ENCODE measurements at regions not wholly inside any gene's neighbourhood (a gene's known extent, or its start where the extent isn't known, plus 50 kb on each side); places are given as distances from the start of the nearest gene placed in this dataset.

DNA sequence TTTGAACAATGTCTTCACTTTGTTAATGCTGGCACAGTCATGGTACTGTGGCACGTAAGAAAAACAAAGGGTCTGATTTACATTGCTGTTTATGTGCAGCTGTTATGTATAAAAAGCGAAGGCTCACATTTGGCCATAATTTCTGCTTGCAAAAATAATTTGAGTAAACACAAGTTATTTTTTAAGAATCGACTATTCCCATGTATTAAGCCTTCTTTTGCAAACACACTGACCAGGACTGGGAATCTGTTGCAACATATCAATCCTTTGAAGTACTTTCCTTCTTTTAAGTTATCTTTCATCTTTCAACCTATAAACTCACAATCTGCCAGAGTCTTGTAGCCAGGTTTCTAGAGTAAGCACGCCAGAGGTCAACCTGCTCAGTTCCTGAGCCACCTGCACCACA, 145.4 kb upstream of the BMP4 start:
- Histone ChIP-seq H4K20me1 (ENCODE audit: insufficient read depth) (no peaks in the 10 kb centered on the region), H3K9me2 (no peaks in the 10 kb centered on the region), H3K9ac (no peak overlapping the region), H3K9me3 (no peaks in the 10 kb centered on the region), H2AFZ (ENCODE audit: low read depth) (no peak overlapping the region), H3K27ac (ENCODE audit: low read depth in 2 of 2, low read length in 1 of 2) (no peak overlapping the region), H3K4me1 (ENCODE audit: control insufficient read depth in 1 of 2, insufficient read depth in 2 of 2, low read depth in 1 of 2, low read length in 1 of 2) (no peaks in the 10 kb centered on the region), H3K4me3 (ENCODE audit: low read depth in 2 of 2, low read length in 1 of 2) (no peak overlapping the region), H3K27me3 (ENCODE audit: insufficient read depth) (no peaks in the 10 kb centered on the region), H3K79me2 (ENCODE audit: insufficient read depth) (no peaks in the 10 kb centered on the region), H3K36me3 (replicated peaks in 1 of 2; ENCODE audit: control insufficient read depth in 1 of 2, insufficient read depth in 2 of 2, low read length in 1 of 2) (no peaks in the 10 kb centered on the region), H3K4me2 (no peak overlapping the region), H3F3A (replicated peaks; ENCODE audit: insufficient read depth) (no peaks in the 10 kb centered on the region)
- CTCF ChIA-PET, result no interaction called here
- TF ChIP-seq MEF2A (IDR thresholded peaks at IDR 0.05; ENCODE audit: borderline replicate concordance, low read depth) (no peak), TAF1 (IDR thresholded peaks at IDR 0.05; ENCODE audit: borderline replicate concordance, low read depth, low read length) (no peak), EP300 (IDR thresholded peaks at IDR 0.05; ENCODE audit: borderline replicate concordance in 1 of 2, low read depth in 1 of 2, low read length in 1 of 2) (no peak), ELF1 (IDR thresholded peaks at IDR 0.05) (no peak), RCOR1 (IDR thresholded peaks at IDR 0.05; ENCODE audit: low read length) (no peak), GABPA (IDR thresholded peaks at IDR 0.05; ENCODE audit: low read depth) (no peak), YY1 (IDR thresholded peaks at IDR 0.05; ENCODE audit: low read depth) (no peak), MXI1 (IDR thresholded peaks at IDR 0.05; ENCODE audit: low read depth, low read length) (no peak)
- TF ChIP-seq, protein P1, sequence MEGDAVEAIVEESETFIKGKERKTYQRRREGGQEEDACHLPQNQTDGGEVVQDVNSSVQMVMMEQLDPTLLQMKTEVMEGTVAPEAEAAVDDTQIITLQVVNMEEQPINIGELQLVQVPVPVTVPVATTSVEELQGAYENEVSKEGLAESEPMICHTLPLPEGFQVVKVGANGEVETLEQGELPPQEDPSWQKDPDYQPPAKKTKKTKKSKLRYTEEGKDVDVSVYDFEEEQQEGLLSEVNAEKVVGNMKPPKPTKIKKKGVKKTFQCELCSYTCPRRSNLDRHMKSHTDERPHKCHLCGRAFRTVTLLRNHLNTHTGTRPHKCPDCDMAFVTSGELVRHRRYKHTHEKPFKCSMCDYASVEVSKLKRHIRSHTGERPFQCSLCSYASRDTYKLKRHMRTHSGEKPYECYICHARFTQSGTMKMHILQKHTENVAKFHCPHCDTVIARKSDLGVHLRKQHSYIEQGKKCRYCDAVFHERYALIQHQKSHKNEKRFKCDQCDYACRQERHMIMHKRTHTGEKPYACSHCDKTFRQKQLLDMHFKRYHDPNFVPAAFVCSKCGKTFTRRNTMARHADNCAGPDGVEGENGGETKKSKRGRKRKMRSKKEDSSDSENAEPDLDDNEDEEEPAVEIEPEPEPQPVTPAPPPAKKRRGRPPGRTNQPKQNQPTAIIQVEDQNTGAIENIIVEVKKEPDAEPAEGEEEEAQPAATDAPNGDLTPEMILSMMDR (IDR thresholded peaks at IDR 0.05), result no peak
- TF ChIP-seq, protein P2, sequence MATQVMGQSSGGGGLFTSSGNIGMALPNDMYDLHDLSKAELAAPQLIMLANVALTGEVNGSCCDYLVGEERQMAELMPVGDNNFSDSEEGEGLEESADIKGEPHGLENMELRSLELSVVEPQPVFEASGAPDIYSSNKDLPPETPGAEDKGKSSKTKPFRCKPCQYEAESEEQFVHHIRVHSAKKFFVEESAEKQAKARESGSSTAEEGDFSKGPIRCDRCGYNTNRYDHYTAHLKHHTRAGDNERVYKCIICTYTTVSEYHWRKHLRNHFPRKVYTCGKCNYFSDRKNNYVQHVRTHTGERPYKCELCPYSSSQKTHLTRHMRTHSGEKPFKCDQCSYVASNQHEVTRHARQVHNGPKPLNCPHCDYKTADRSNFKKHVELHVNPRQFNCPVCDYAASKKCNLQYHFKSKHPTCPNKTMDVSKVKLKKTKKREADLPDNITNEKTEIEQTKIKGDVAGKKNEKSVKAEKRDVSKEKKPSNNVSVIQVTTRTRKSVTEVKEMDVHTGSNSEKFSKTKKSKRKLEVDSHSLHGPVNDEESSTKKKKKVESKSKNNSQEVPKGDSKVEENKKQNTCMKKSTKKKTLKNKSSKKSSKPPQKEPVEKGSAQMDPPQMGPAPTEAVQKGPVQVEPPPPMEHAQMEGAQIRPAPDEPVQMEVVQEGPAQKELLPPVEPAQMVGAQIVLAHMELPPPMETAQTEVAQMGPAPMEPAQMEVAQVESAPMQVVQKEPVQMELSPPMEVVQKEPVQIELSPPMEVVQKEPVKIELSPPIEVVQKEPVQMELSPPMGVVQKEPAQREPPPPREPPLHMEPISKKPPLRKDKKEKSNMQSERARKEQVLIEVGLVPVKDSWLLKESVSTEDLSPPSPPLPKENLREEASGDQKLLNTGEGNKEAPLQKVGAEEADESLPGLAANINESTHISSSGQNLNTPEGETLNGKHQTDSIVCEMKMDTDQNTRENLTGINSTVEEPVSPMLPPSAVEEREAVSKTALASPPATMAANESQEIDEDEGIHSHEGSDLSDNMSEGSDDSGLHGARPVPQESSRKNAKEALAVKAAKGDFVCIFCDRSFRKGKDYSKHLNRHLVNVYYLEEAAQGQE (IDR thresholded peaks at IDR 0.05; ENCODE audit: low read depth, low read length), result no peak
- POLR2A ChIA-PET, result no interaction called here
- 35% methylated on average over 4 of the region's 4 CpGs for WGBS (ENCODE audit: low lambda C conversion rate)
- no peak for DNase-seq

DNA sequence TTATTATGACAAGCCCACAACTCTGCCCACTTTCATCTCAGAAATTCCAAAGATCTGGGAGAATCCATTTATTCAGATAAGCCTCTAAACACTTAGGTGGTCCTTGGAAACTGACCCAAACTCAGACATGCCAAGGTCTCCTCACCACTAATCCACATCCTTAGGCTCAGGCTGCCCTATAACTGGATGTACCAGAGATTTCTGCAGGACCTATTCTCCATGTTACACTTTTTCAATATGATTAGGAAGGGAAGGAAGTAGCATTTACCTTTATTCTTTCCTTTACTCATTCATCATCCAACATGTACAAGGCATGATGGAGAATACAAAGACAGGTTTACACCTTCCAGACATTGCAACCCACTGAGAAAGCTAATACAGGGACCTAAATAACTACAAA, 145.9 kb upstream of the BMP4 start:
- no peak overlapping the region for H3K9ac ChIP-seq
- no peaks in the 10 kb centered on the region for H3K36me3 ChIP-seq (replicated peaks in 1 of 2; ENCODE audit: control insufficient read depth in 1 of 2, insufficient read depth in 2 of 2, low read length in 1 of 2)
- no peak overlapping the region for H2AFZ ChIP-seq (ENCODE audit: low read depth)
- no peaks in the 10 kb centered on the region for H4K20me1 ChIP-seq (ENCODE audit: insufficient read depth)
- no peaks in the 10 kb centered on the region for H3K9me3 ChIP-seq
- CTCF ChIA-PET, result no interaction called here
- H3K9me2 ChIP-seq, result no peaks in the 10 kb centered on the region
- no peak overlapping the region for H3K4me3 ChIP-seq (ENCODE audit: low read depth in 2 of 2, low read length in 1 of 2)
- no peak for DNase-seq
- H3K4me2 ChIP-seq, result no peak overlapping the region
- TF ChIP-seq TCF12 (IDR thresholded peaks at IDR 0.05) (no peak), RCOR1 (IDR thresholded peaks at IDR 0.05; ENCODE audit: low read length) (no peak), NFIC (IDR thresholded peaks at IDR 0.05; ENCODE audit: borderline replicate concordance) (no peak), GABPA (IDR thresholded peaks at IDR 0.05; ENCODE audit: low read depth) (no peak), EZH2phosphoT487 (IDR thresholded peaks at IDR 0.05; ENCODE audit: borderline replicate concordance, low read depth) (no peak), YY1 (IDR thresholded peaks at IDR 0.05; ENCODE audit: low read depth) (no peak), JUND (IDR thresholded peaks at IDR 0.05) (no peak), FOSL2 (IDR thresholded peaks at IDR 0.05; ENCODE audit: borderline replicate concordance, low read depth) (no peak), FOXM1 (IDR thresholded peaks at IDR 0.05; ENCODE audit: low read depth) (no peak), EP300 (IDR thresholded peaks at IDR 0.05; ENCODE audit: borderline replicate concordance in 1 of 2, low read depth in 1 of 2, low read length in 1 of 2) (no peak), MEF2A (IDR thresholded peaks at IDR 0.05; ENCODE audit: borderline replicate concordance, low read depth) (no peak), USF2 (IDR thresholded peaks at IDR 0.05; ENCODE audit: borderline replicate concordance, low read depth, low read length) (no peak), RFX5 (IDR thresholded peaks at IDR 0.05; ENCODE audit: low read length) (no peak)
- no peaks in the 10 kb centered on the region for H3K4me1 ChIP-seq (ENCODE audit: control insufficient read depth in 1 of 2, insufficient read depth in 2 of 2, low read depth in 1 of 2, low read length in 1 of 2)
- no peaks in the 10 kb centered on the region for H3K27me3 ChIP-seq (ENCODE audit: insufficient read depth)
- H3K79me2 ChIP-seq (ENCODE audit: insufficient read depth), result no peaks in the 10 kb centered on the region
- no peak overlapping the region for H3K27ac ChIP-seq (ENCODE audit: low read depth in 2 of 2, low read length in 1 of 2)
- no peaks in the 10 kb centered on the region for H3F3A ChIP-seq (replicated peaks; ENCODE audit: insufficient read depth)
- POLR2A ChIA-PET, result no interaction called here

Data from SK-N-SH (cell line).